Mesendoderm (in vitro differentiated cells): ENCODE measurements at regions not wholly inside any gene's neighbourhood (a gene's known extent, or its start where the extent isn't known, plus 50 kb on each side); places are given as distances from the start of the nearest gene placed in this dataset.
A peak's percentile ranks its signal among the peaks of the same experiment; 100 is the strongest.

ENCODE experiments used
- DNase-seq: peaks from one replicate; pipeline ENCODE4 v3.0.0; 2013
- H2AK5ac ChIP-seq: 2 replicates; pipeline ENCODE4 v1.6.1; 2013; ENCODE audit warnings: low read length, inconsistent platforms
- H2BK120ac ChIP-seq: 2 replicates; pipeline ENCODE4 v1.6.1; 2013; ENCODE audit warnings: low read depth, mild to moderate bottlenecking, low read length, moderate library complexity, mixed read lengths
- H2BK15ac ChIP-seq: replicated peaks from 2 replicates; pipeline ENCODE4 v1.6.1; 2013; ENCODE audit warnings: low read depth, mild to moderate bottlenecking, moderate library complexity
- H2BK5ac ChIP-seq: 2 replicates; pipeline ENCODE4 v1.6.1; 2013; ENCODE audit warnings: low read length, inconsistent platforms
- H3K18ac ChIP-seq: 2 replicates; pipeline ENCODE4 v1.6.1; 2013; ENCODE audit warnings: mild to moderate bottlenecking, low read length, mixed read lengths
- H3K23ac ChIP-seq: one replicate; pipeline ENCODE4 v1.6.1; 2013; ENCODE audit warnings: low read length
- H3K27ac ChIP-seq: 2 replicates; pipeline ENCODE4 v1.5.1; 2013; ENCODE audit warnings: low read depth, mild to moderate bottlenecking, inconsistent platforms, low read length, moderate library complexity
- H3K27me3 ChIP-seq: 2 replicates; pipeline ENCODE4 v1.6.1; 2013; ENCODE audit warnings: low read length, control low read depth, mild to moderate bottlenecking, inconsistent platforms; ENCODE audit not compliant: insufficient read depth, poor library complexity
- H3K36me3 ChIP-seq: 2 replicates; pipeline ENCODE4 v1.6.1; 2013; ENCODE audit warnings: low read length, inconsistent platforms; ENCODE audit not compliant: control insufficient read depth, insufficient read depth
- H3K4ac ChIP-seq: one replicate; pipeline ENCODE4 v1.6.1; 2013; ENCODE audit warnings: low read depth, mild to moderate bottlenecking, low read length, moderate library complexity
- H3K4me1 ChIP-seq: 2 replicates; pipeline ENCODE4 v1.6.1; 2013; ENCODE audit warnings: low read depth, low read length, inconsistent platforms; ENCODE audit not compliant: control insufficient read depth
- H3K4me2 ChIP-seq: 2 replicates; pipeline ENCODE4 v1.6.1; 2013; ENCODE audit warnings: low read length
- H3K4me3 ChIP-seq: 2 replicates; pipeline ENCODE4 v1.5.1; 2013; ENCODE audit warnings: mild to moderate bottlenecking, low read length
- H3K56ac ChIP-seq: one replicate; pipeline ENCODE4 v1.6.1; 2013; ENCODE audit warnings: low read length
- H3K79me1 ChIP-seq: 2 replicates; pipeline ENCODE4 v1.6.1; 2013; ENCODE audit warnings: low read length, inconsistent platforms
- H3K79me2 ChIP-seq: 2 replicates; pipeline ENCODE4 v1.6.1; 2013; ENCODE audit warnings: mild to moderate bottlenecking, low read length; ENCODE audit not compliant: control insufficient read depth, insufficient read depth
- H3K9ac ChIP-seq: 2 replicates; pipeline ENCODE4 v1.6.1; 2013; ENCODE audit warnings: low read length, inconsistent platforms
- H4K5ac ChIP-seq: one replicate; pipeline ENCODE4 v1.6.1; 2013; ENCODE audit warnings: low read length
- H4K8ac ChIP-seq: one replicate; pipeline ENCODE4 v1.6.1; 2013; ENCODE audit warnings: low read depth, mild to moderate bottlenecking, control low read depth, low read length, moderate library complexity
- WGBS: extraction: QIAGEN DNeasy Blood & Tissue Kit; methylation state at CpG from one replicate; pipeline ENCODE4 v1.1.7; 2013; ENCODE audit warnings: low lambda C conversion rate, missing lambda C conversion rate; ENCODE audit not compliant: insufficient coverage; ENCODE audit errors: extremely low coverage; 5-methylcytosine and 5-hydroxymethylcytosine counted together

DNA sequence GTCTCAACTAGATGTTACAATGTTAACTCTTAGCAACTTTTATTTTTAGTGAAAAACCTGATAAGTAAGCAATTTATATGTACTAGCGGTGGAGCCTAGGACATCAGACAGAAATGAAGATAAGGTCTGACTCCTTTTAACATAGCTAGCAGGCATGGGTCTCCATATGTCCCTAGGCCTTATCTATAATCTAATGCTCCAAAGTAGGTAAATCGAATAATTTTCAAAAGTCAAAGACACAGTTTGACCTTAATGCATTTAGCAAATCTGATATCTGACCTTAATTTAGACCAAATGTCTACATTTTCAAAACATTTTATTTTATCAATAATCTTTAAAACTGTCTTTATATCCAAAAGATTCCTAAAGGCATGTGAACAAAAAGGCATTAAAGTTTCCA lies 305.0 kb upstream of the CCNH start:
- Histone ChIP-seq H3K36me3 (no peaks in the 10 kb centered on the region), H4K5ac (no peak overlapping the region), H3K23ac (no peak overlapping the region), H2BK15ac (no peak overlapping the region), H3K56ac (no peak overlapping the region), H3K4ac (no peak overlapping the region), H3K79me1 (no peaks in the 10 kb centered on the region), H2AK5ac (no peak overlapping the region), H2BK5ac (no peak overlapping the region), H4K8ac (no peak overlapping the region), H3K27ac (no peak overlapping the region), H2BK120ac (no peak overlapping the region), H3K27me3 (no peaks in the 10 kb centered on the region), H3K9ac (no peak overlapping the region), H3K79me2 (no peaks in the 10 kb centered on the region), H3K4me2 (no peak overlapping the region), H3K18ac (no peak overlapping the region), H3K4me1 (no peaks in the 10 kb centered on the region), H3K4me3 (no peak overlapping the region)
- DNase-seq = peak; percentile 49
- WGBS = no CpG with 5 or more reads among the region's 2 CpGs

- Histone ChIP-seq H2BK15ac (no peak overlapping the region), H4K8ac (no peak overlapping the region), H3K4me3 (no peak overlapping the region), H3K56ac (no peak overlapping the region), H3K79me2 (no peaks in the 10 kb centered on the region), H3K79me1 (no peaks in the 10 kb centered on the region), H3K18ac (no peak overlapping the region), H3K36me3 (no peaks in the 10 kb centered on the region), H3K4ac (no peak overlapping the region), H4K5ac (no peak overlapping the region), H3K27me3 (no peaks in the 10 kb centered on the region), H3K23ac (no peak overlapping the region), H3K9ac (no peak overlapping the region), H3K4me2 (no peak overlapping the region), H2BK120ac (no peak overlapping the region), H2BK5ac (no peak overlapping the region), H2AK5ac (no peak overlapping the region), H3K4me1 (no peaks in the 10 kb centered on the region), H3K27ac (no peak overlapping the region)
- DNase-seq = no peak
- no CpG with 5 or more reads among the region's 1 CpG for WGBS
Observed at GRCh38 chr5:87705876-87706275, 293.1 kb upstream of the CCNH start.

GRCh38 chr5:87686975-87687374 lies 274.2 kb upstream of the CCNH start:
- Histone ChIP-seq H3K27me3 (no peaks in the 10 kb centered on the region), H2AK5ac (no peak overlapping the region), H2BK120ac (no peak overlapping the region), H3K36me3 (no peaks in the 10 kb centered on the region), H3K23ac (no peak overlapping the region), H3K4me3 (no peak overlapping the region), H3K9ac (no peak overlapping the region), H2BK15ac (no peak overlapping the region), H3K4me1 (no peaks in the 10 kb centered on the region), H3K56ac (no peak overlapping the region), H2BK5ac (no peak overlapping the region), H3K4me2 (no peak overlapping the region), H3K27ac (no peak overlapping the region), H3K79me1 (no peaks in the 10 kb centered on the region), H3K18ac (no peak overlapping the region), H4K5ac (no peak overlapping the region), H3K4ac (no peak overlapping the region), H4K8ac (no peak overlapping the region), H3K79me2 (no peaks in the 10 kb centered on the region)
- DNase-seq = no peak
- no CpG with 5 or more reads among the region's 1 CpG for WGBS

- H3K4me1 ChIP-seq = no peaks in the 10 kb centered on the region
- H4K5ac ChIP-seq = no peak overlapping the region
- no peaks in the 10 kb centered on the region for H3K27me3 ChIP-seq
- no peaks in the 10 kb centered on the region for H3K79me1 ChIP-seq
- H2BK120ac ChIP-seq = no peak overlapping the region
- no peak overlapping the region for H3K27ac ChIP-seq
- H2BK5ac ChIP-seq = no peak overlapping the region
- no peak overlapping the region for H3K56ac ChIP-seq
- no peak overlapping the region for H2BK15ac ChIP-seq
- no peak overlapping the region for H3K9ac ChIP-seq
- no peak overlapping the region for H3K23ac ChIP-seq
- no peak overlapping the region for H3K18ac ChIP-seq
- no peak for DNase-seq
- no peaks in the 10 kb centered on the region for H3K36me3 ChIP-seq
- no peak overlapping the region for H2AK5ac ChIP-seq
- H3K79me2 ChIP-seq = no peaks in the 10 kb centered on the region
- no peak overlapping the region for H3K4me3 ChIP-seq
- no peak overlapping the region for H3K4me2 ChIP-seq
- no peak overlapping the region for H3K4ac ChIP-seq
- no peak overlapping the region for H4K8ac ChIP-seq
Observed at GRCh38 chr5:87686018-87686417, 273.3 kb upstream of the CCNH start.

DNA sequence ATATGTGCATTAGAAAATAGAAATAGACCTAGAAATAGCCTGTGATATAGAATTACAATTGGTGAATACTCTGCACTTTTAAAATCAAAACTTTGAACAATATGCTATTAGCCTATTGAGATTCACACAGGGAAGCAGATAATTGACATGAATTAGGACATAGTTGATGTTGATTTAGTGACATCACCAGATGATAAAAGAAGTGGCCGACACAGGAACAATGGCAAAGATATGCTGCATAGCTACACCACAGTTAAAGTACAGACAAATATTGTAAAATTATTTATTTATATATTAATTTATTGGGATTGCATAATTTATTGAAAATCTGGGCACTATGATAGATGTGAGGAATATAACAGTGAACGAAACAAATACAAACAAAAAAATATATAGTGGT lies 261.5 kb upstream of the CCNH start:
- Histone ChIP-seq H3K36me3 (no peaks in the 10 kb centered on the region), H3K4me2 (no peak overlapping the region), H3K4me3 (no peak overlapping the region), H2BK5ac (no peak overlapping the region), H4K8ac (no peak overlapping the region), H3K27ac (no peak overlapping the region), H2BK15ac (no peak overlapping the region), H3K9ac (no peak overlapping the region), H3K79me2 (no peaks in the 10 kb centered on the region), H3K23ac (no peak overlapping the region), H3K79me1 (no peaks in the 10 kb centered on the region), H3K27me3 (no peaks in the 10 kb centered on the region), H2BK120ac (no peak overlapping the region), H3K56ac (no peak overlapping the region), H3K18ac (no peak overlapping the region), H3K4me1 (no peaks in the 10 kb centered on the region), H2AK5ac (no peak overlapping the region), H4K5ac (no peak overlapping the region), H3K4ac (no peak overlapping the region)
- DNase-seq = no peak
- WGBS = no CpG with 5 or more reads among the region's 2 CpGs

GRCh38 chr5:87671146-87671545 lies 258.4 kb upstream of the CCNH start:
- Histone ChIP-seq H3K4ac (no peak overlapping the region), H2BK120ac (no peak overlapping the region), H3K4me3 (no peak overlapping the region), H2BK5ac (no peak overlapping the region), H3K79me1 (no peaks in the 10 kb centered on the region), H3K56ac (no peak overlapping the region), H3K23ac (no peak overlapping the region), H2BK15ac (no peak overlapping the region), H4K8ac (no peak overlapping the region), H3K18ac (no peak overlapping the region), H3K79me2 (no peaks in the 10 kb centered on the region), H3K4me2 (no peak overlapping the region), H3K4me1 (no peaks in the 10 kb centered on the region), H4K5ac (no peak overlapping the region), H3K27me3 (no peaks in the 10 kb centered on the region), H2AK5ac (no peak overlapping the region), H3K9ac (no peak overlapping the region), H3K27ac (no peak overlapping the region), H3K36me3 (no peaks in the 10 kb centered on the region)
- WGBS = no CpG with 5 or more reads among the region's 4 CpGs
- no peak for DNase-seq
